ENCODE measurements at regions not wholly inside any gene's neighbourhood (a gene's known extent, or its start where the extent isn't known, plus 50 kb on each side); places are given as distances from the start of the nearest gene placed in this dataset.
A peak's percentile ranks its signal among the peaks of the same experiment; 100 is the strongest.

GRCh38 chr12:65648461-65648860, 175.8 kb upstream of the HMGA2 start (continued):
- TF ChIP-seq ZNF449 (CRISPR knock-in tag; IDR thresholded peaks at IDR 0.05) (no peak), SRSF3 (IDR thresholded peaks at IDR 0.05; ENCODE audit: insufficient read depth, low read length) (no peak), CXXC5 (CRISPR knock-in tag; IDR thresholded peaks at IDR 0.05) (no peak), CBX2 (IDR thresholded peaks at IDR 0.05; ENCODE audit: insufficient read depth, low read length, poor library complexity, severe bottlenecking) (no peak), TCF15 (CRISPR knock-in tag; IDR thresholded peaks at IDR 0.05) (no peak)
- TF ChIP-seq, protein P1, sequence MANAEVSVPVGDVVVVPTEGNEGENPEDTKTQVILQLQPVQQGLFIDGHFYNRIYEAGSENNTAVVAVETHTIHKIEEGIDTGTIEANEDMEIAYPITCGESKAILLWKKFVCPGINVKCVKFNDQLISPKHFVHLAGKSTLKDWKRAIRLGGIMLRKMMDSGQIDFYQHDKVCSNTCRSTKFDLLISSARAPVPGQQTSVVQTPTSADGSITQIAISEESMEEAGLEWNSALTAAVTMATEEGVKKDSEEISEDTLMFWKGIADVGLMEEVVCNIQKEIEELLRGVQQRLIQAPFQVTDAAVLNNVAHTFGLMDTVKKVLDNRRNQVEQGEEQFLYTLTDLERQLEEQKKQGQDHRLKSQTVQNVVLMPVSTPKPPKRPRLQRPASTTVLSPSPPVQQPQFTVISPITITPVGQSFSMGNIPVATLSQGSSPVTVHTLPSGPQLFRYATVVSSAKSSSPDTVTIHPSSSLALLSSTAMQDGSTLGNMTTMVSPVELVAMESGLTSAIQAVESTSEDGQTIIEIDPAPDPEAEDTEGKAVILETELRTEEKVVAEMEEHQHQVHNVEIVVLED (CRISPR knock-in tag; IDR thresholded peaks at IDR 0.05), result no peak

DNA sequence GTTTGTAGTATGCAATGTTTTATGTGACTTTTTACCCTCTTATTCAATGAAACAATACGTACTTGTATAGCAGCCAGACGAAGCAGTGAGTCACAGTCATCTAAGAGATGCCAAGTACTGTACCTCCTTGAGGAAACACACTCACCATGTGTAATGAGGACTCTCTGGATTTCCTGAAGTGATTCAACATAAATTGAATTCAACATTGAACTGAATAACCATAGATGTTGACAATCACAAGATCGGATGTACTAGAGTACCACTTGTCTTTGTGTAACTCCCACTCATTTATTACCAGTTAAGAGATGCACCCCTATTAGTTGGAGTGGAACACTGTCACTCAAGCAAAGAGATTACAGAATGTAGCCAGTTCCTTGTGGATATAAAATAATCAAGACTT, 175.2 kb upstream of the HMGA2 start:
- Histone ChIP-seq H3K9ac (ENCODE audit: insufficient read depth in 1 of 2, low read depth in 2 of 2, low read length in 2 of 2) (no peak overlapping the region), H3K4me2 (ENCODE audit: insufficient read depth, low read length) (no peak overlapping the region)

More for the DNA sequence above, 175.2 kb upstream of the HMGA2 start:
- TF ChIP-seq SAP30 (IDR thresholded peaks at IDR 0.05; ENCODE audit: borderline replicate concordance, insufficient read depth, low read depth, low read length, poor library complexity, severe bottlenecking), result no peak
- no peak for TF ChIP-seq TAF9B (IDR thresholded peaks at IDR 0.05; ENCODE audit: partially characterized antibody)
- TF ChIP-seq FOSL1 (tag; conservative IDR thresholded peaks at IDR 0.05), result peak; percentile 57
- TF ChIP-seq MEIS2 (IDR thresholded peaks at IDR 0.05; ENCODE audit: partially characterized antibody), result no peak
- TF ChIP-seq RBM15 (IDR thresholded peaks at IDR 0.05; ENCODE audit: insufficient read depth, low read length), result no peak
- 28% methylated on average over 3 of the region's 3 CpGs for WGBS (ENCODE audit: insufficient coverage, low coverage, missing lambda C conversion rate)
- CTCF ChIA-PET (ENCODE audit: low intra/inter-chr PET ratio), result no interaction called here
- in situ Hi-C loops (cut with MboI) (no loop called here), intact Hi-C loops (cut with micrococcal nuclease) (no loop called here)
- Histone ChIP-seq H3K36me3 (ENCODE audit: control insufficient read depth, insufficient read depth, low read length) (no peaks in the 10 kb centered on the region), H4K20me1 (replicated peaks; ENCODE audit: control insufficient read depth, insufficient read depth, low read length) (no peaks in the 10 kb centered on the region), H3K27ac (ENCODE audit: extremely low read depth, low read depth, low read length) (no peak overlapping the region), H3K4me1 (replicated peaks in 1 of 2; ENCODE audit: control insufficient read depth in 2 of 2, insufficient read depth in 2 of 2, low read length in 2 of 2) (peaks cover 0 to 6% of the 10 kb centered on the region in 2 experiments; a peak in 1 of 5 replicates), H3K9me3 (replicated peaks; ENCODE audit: control insufficient read depth, insufficient read depth, low read depth, low read length) (no peaks in the 10 kb centered on the region), H3K9me1 (ENCODE audit: control insufficient read depth, insufficient read depth, low read length) (no peaks in the 10 kb centered on the region), H3K79me2 (ENCODE audit: control insufficient read depth, insufficient read depth, low read length) (no peaks in the 10 kb centered on the region), H3K27me3 (ENCODE audit: control insufficient read depth in 2 of 2, insufficient read depth in 2 of 2, low read length in 2 of 2) (no peaks in the 10 kb centered on the region), H3K4me3 (no peak overlapping the region), H2AFZ (ENCODE audit: low read depth, low read length) (no peak overlapping the region)
- BruUV-seq (replicated peaks), result no TSS peak
- FAIRE-seq (no peak), DNase-seq (ENCODE audit: extremely low read depth in 1 of 4, low spot score in 3 of 4) (no peak), ATAC-seq (no peak)
- POLR2A ChIA-PET, result no interaction called here
